GM12878 (cell line): ENCODE measurements at regions not wholly inside any gene's neighbourhood (a gene's known extent, or its start where the extent isn't known, plus 50 kb on each side); places are given as distances from the start of the nearest gene placed in this dataset.

Experiments used
- CHD2 ChIP-seq: IDR thresholded peaks from 2 replicates; pipeline ENCODE4 v1.6.1; 2011; ENCODE audit warnings: low read depth, low read length, improper control_type of control experiment, borderline replicate concordance
- EP300 ChIP-seq, 2 experiments: fragments of 150-350 bp in 1 of 2; IDR thresholded peaks; 2 replicates each; pipeline ENCODE4 v1.6.1; 2011 to 2012; ENCODE audit warnings: low read depth in 2 of 2, low read length in 2 of 2, borderline replicate concordance in 1 of 2, improper control_type of control experiment in 1 of 2, inconsistent platforms in 1 of 2; ENCODE audit not compliant: control insufficient read depth in 1 of 2
- JUND ChIP-seq: IDR thresholded peaks from 2 replicates; pipeline ENCODE4 v1.6.1; 2012; ENCODE audit warnings: low read depth, mild to moderate bottlenecking, low read length, improper control_type of control experiment, moderate library complexity
- NBN ChIP-seq: fragments of 450-650 bp; IDR thresholded peaks from 2 replicates; pipeline ENCODE4 v1.6.1; 2016
- PML ChIP-seq: IDR thresholded peaks from 2 replicates; pipeline ENCODE4 v1.6.1; 2012; ENCODE audit warnings: low read length, inconsistent platforms
- POLR2AphosphoS2 ChIP-seq: IDR thresholded peaks from 2 replicates; pipeline ENCODE4 v1.6.1; 2011; ENCODE audit warnings: low read depth, mild to moderate bottlenecking, low read length, improper control_type of control experiment, moderate library complexity
- REST ChIP-seq: IDR thresholded peaks from 2 replicates; pipeline ENCODE4 v1.6.1; 2012; ENCODE audit warnings: mild to moderate bottlenecking, low read depth, low read length
- RFX5 ChIP-seq: IDR thresholded peaks from 2 replicates; pipeline ENCODE4 v1.6.1; 2011; ENCODE audit warnings: low read depth, low read length, improper control_type of control experiment
- STAT1 ChIP-seq: fragments of 450-650 bp; conservative IDR thresholded peaks from 2 replicates; pipeline ENCODE4 v1.6.1; 2014; ENCODE audit warnings: antibody characterized with exemption, mild to moderate bottlenecking
- TF ChIP-seq, protein P1 (sequence below), 3 experiments: IDR thresholded peaks in 2 of 3; conservative IDR thresholded peaks in 1 of 3; 2 replicates each; pipeline ENCODE4 v1.5.1; 2011; ENCODE audit warnings: low read depth in 3 of 3, low read length in 3 of 3, mild to moderate bottlenecking in 3 of 3, control low read depth in 2 of 3, moderate library complexity in 2 of 3, inconsistent platforms in 1 of 3, mixed read lengths in 1 of 3; ENCODE audit not compliant: control insufficient read depth in 2 of 3, insufficient read depth in 1 of 3; ENCODE audit errors: extremely low read depth in 1 of 3
- TF ChIP-seq, protein P2 (sequence below): fragments of 450-650 bp; IDR thresholded peaks from 2 replicates; pipeline ENCODE4 v1.6.1; 2018; ENCODE audit warnings: mild to moderate bottlenecking, low read depth, moderate library complexity; ENCODE audit not compliant: partially characterized antibody

- TF ChIP-seq JUND (no peak), STAT1 (no peak), NBN (no peak), RFX5 (no peak), POLR2AphosphoS2 (no peak), PML (no peak), EP300 (IDR thresholded peaks at IDR 0.05; ENCODE audit: borderline replicate concordance in 1 of 2, control insufficient read depth in 1 of 2, low read depth in 2 of 2, low read length in 2 of 2) (no peak), CHD2 (no peak), REST (no peak)
- TF ChIP-seq, protein P1, sequence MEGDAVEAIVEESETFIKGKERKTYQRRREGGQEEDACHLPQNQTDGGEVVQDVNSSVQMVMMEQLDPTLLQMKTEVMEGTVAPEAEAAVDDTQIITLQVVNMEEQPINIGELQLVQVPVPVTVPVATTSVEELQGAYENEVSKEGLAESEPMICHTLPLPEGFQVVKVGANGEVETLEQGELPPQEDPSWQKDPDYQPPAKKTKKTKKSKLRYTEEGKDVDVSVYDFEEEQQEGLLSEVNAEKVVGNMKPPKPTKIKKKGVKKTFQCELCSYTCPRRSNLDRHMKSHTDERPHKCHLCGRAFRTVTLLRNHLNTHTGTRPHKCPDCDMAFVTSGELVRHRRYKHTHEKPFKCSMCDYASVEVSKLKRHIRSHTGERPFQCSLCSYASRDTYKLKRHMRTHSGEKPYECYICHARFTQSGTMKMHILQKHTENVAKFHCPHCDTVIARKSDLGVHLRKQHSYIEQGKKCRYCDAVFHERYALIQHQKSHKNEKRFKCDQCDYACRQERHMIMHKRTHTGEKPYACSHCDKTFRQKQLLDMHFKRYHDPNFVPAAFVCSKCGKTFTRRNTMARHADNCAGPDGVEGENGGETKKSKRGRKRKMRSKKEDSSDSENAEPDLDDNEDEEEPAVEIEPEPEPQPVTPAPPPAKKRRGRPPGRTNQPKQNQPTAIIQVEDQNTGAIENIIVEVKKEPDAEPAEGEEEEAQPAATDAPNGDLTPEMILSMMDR (IDR thresholded peaks at IDR 0.05 in 2 of 3, conservative IDR thresholded peaks at IDR 0.05 in 1 of 3; ENCODE audit: control insufficient read depth in 2 of 3, extremely low read depth in 1 of 3, insufficient read depth in 1 of 3, low read depth in 3 of 3, low read length in 3 of 3) = no peak
- TF ChIP-seq, protein P2, sequence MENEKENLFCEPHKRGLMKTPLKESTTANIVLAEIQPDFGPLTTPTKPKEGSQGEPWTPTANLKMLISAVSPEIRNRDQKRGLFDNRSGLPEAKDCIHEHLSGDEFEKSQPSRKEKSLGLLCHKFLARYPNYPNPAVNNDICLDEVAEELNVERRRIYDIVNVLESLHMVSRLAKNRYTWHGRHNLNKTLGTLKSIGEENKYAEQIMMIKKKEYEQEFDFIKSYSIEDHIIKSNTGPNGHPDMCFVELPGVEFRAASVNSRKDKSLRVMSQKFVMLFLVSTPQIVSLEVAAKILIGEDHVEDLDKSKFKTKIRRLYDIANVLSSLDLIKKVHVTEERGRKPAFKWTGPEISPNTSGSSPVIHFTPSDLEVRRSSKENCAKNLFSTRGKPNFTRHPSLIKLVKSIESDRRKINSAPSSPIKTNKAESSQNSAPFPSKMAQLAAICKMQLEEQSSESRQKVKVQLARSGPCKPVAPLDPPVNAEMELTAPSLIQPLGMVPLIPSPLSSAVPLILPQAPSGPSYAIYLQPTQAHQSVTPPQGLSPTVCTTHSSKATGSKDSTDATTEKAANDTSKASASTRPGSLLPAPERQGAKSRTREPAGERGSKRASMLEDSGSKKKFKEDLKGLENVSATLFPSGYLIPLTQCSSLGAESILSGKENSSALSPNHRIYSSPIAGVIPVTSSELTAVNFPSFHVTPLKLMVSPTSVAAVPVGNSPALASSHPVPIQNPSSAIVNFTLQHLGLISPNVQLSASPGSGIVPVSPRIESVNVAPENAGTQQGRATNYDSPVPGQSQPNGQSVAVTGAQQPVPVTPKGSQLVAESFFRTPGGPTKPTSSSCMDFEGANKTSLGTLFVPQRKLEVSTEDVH = no peak
These were observed 54.9 kb upstream of the LRRC55 start for GRCh38 chr11:57126766-57127400.
